Endothelial cell of umbilical vein (primary cell): ENCODE measurements at regions not wholly inside any gene's neighbourhood (a gene's known extent, or its start where the extent isn't known, plus 50 kb on each side); places are given as distances from the start of the nearest gene placed in this dataset.

Experiments used
- BruUV-seq: library from RNA; stranded (reverse); fragments of 400-500 nt; replicated peaks from 2 replicates; lab custom pipeline; 2021; lab: Mats Ljungman, UMichigan
- CTCF ChIA-PET: fragments of 300-600, 350-600 bp; sonication (Branson Sonifier 250); formaldehyde crosslinking; loops from one replicate; lab custom pipeline; 2021; ENCODE audit warnings: antibody characterized with exemption, inconsistent platforms; lab: Charles Lee
- POLR2A ChIA-PET: fragments of 300-600, 350-600 bp; sonication (Branson Sonifier 250); formaldehyde crosslinking; loops from one replicate; lab custom pipeline; 2021; ENCODE audit warnings: antibody characterized with exemption, inconsistent platforms; lab: Charles Lee
- DNase-seq: peaks from one replicate; pipeline ENCODE4 v3.0.0-alpha.2; 2011; ENCODE audit warnings: low read depth, low spot score
- FAIRE-seq: peaks from 2 replicates; lab custom pipeline; 2011; peaks lifted over from hg19 to GRCh38; lab: Jason Lieb, UNC
- H2AFZ ChIP-seq: 2 replicates; pipeline ENCODE4 v1.6.0; 2012; ENCODE audit warnings: low read depth, low read length, control low read depth, inconsistent platforms
- H3K27ac ChIP-seq: 2 replicates; pipeline ENCODE4 v1.5.1; 2011; ENCODE audit warnings: low read depth, mild to moderate bottlenecking, control low read depth, low read length, moderate library complexity; ENCODE audit not compliant: insufficient read depth
- H3K27me3 ChIP-seq, 2 experiments: 2 replicates each; pipeline versions ENCODE4 v1.6.0 to v1.6.1; 2011; ENCODE audit warnings: low read length in 2 of 2, mixed read lengths in 1 of 2; ENCODE audit not compliant: control insufficient read depth in 2 of 2, insufficient read depth in 2 of 2
- H3K36me3 ChIP-seq, 2 experiments: 2 replicates in 1 of 2; 3 replicates in 1 of 2; pipeline ENCODE4 v1.5.1; 2011; ENCODE audit warnings: low read length in 2 of 2, mild to moderate bottlenecking in 1 of 2, moderate library complexity in 1 of 2; ENCODE audit not compliant: control insufficient read depth in 2 of 2, insufficient read depth in 2 of 2; ENCODE audit errors: extremely low read depth in 1 of 2
- H3K4me1 ChIP-seq: 3 replicates; pipeline ENCODE4 v1.5.1; 2011; ENCODE audit warnings: mild to moderate bottlenecking, low read length; ENCODE audit not compliant: control insufficient read depth, insufficient read depth; ENCODE audit errors: extremely low read depth
- H3K4me2 ChIP-seq: 2 replicates; pipeline ENCODE4 v1.6.1; 2011; ENCODE audit warnings: low read length, control low read depth, mixed read lengths; ENCODE audit not compliant: insufficient read depth
- H3K4me3 ChIP-seq, 3 experiments: fragments of 200-600 bp in 1 of 3; sonication (generic), shearing (Covaris generic) in 1 of 3; replicated peaks in 1 of 3; 2 replicates each; pipeline ENCODE4 v1.5.1; 2011 to 2016; ENCODE audit warnings: control low read depth in 3 of 3, low read length in 3 of 3, mild to moderate bottlenecking in 2 of 3, inconsistent platforms in 1 of 3, low read depth in 1 of 3, moderate library complexity in 1 of 3; ENCODE audit not compliant: insufficient read depth in 1 of 3
- H3K79me2 ChIP-seq: 2 replicates; pipeline ENCODE4 v1.6.0; 2012; ENCODE audit warnings: low read length, inconsistent platforms; ENCODE audit not compliant: control insufficient read depth, insufficient read depth
- H3K9ac ChIP-seq: replicated peaks from 2 replicates; pipeline ENCODE3; 2011; ENCODE audit warnings: low read length, control low read depth; ENCODE audit not compliant: insufficient read depth; ENCODE audit errors: extremely low read depth
- H3K9me1 ChIP-seq: replicated peaks from 3 replicates; pipeline ENCODE4 v1.6.0; 2011; ENCODE audit warnings: mild to moderate bottlenecking, low read length; ENCODE audit not compliant: control insufficient read depth, insufficient read depth; ENCODE audit errors: extremely low read depth
- H3K9me3 ChIP-seq: replicated peaks from 2 replicates; pipeline ENCODE4 v1.5.1; 2012; ENCODE audit warnings: low read length, inconsistent platforms; ENCODE audit not compliant: control insufficient read depth, insufficient read depth
- H4K20me1 ChIP-seq: replicated peaks from 2 replicates; pipeline ENCODE3; 2011; ENCODE audit warnings: mild to moderate bottlenecking, low read length; ENCODE audit not compliant: control insufficient read depth, insufficient read depth; ENCODE audit errors: extremely low read depth
- EZH2 ChIP-seq: IDR thresholded peaks from 2 replicates; pipeline ENCODE4 v1.6.1; 2012; ENCODE audit warnings: borderline replicate concordance, low read depth, mild to moderate bottlenecking, moderate library complexity, low read length, inconsistent platforms; ENCODE audit not compliant: severe bottlenecking
- FOS ChIP-seq: IDR thresholded peaks from 2 replicates; pipeline ENCODE4 v1.6.1; 2011; ENCODE audit warnings: mild to moderate bottlenecking, low read length, moderate library complexity, borderline replicate concordance; ENCODE audit not compliant: insufficient read depth
- GATA2 ChIP-seq: IDR thresholded peaks from 2 replicates; pipeline ENCODE4 v1.7.0; 2011; ENCODE audit warnings: low read depth, mild to moderate bottlenecking, moderate library complexity, mixed read lengths, low read length; ENCODE audit not compliant: insufficient read length, insufficient read depth
- JUN ChIP-seq: IDR thresholded peaks from 2 replicates; pipeline ENCODE4 v1.6.1; 2011; ENCODE audit warnings: borderline replicate concordance, low read depth; ENCODE audit not compliant: insufficient read length, insufficient read depth
- MYC ChIP-seq: IDR thresholded peaks from one replicate; pipeline ENCODE4 v1.6.1; 2011; ENCODE audit warnings: mild to moderate bottlenecking, low read depth, low read length
- POLR2A ChIP-seq: IDR thresholded peaks from 2 replicates; pipeline ENCODE4 v1.6.1; 2012; ENCODE audit warnings: low read depth, mild to moderate bottlenecking, control low read depth, low read length
- POLR2AphosphoS5 ChIP-seq: IDR thresholded peaks from 2 replicates; pipeline ENCODE4 v1.6.1; 2012; ENCODE audit warnings: low read depth, mild to moderate bottlenecking, control low read depth, low read length, moderate library complexity; ENCODE audit not compliant: insufficient read depth
- dilution Hi-C: fragments of 300-500 bp; cut with MboI; formaldehyde crosslinking; loops from one replicate; pipeline ENCODE4 v1.15.0; 2019; ENCODE audit warnings: low sequenced_read_pairs; ENCODE audit not compliant: extremely low pct_ligation_motif_present
- intact Hi-C: fragments of 100-400 bp; cut with micrococcal nuclease; formaldehyde crosslinking; loops from one replicate; pipeline ENCODE4 v1.10.0; 2022
- TF ChIP-seq, protein P1 (sequence below): IDR thresholded peaks from 2 replicates; pipeline ENCODE4 v1.6.1; 2011; ENCODE audit not compliant: insufficient read depth, insufficient read length
- TF ChIP-seq, protein P2 (sequence below), 2 donors: IDR thresholded peaks; 1 replicate in 1 of 2; 2 replicates in 1 of 2; pipeline ENCODE4 v1.5.1; 2011; ENCODE audit warnings: low read length in 2 of 2, mild to moderate bottlenecking in 2 of 2, moderate library complexity in 2 of 2, control low read depth in 1 of 2, inconsistent platforms in 1 of 2, low read depth in 1 of 2; ENCODE audit not compliant: insufficient read depth in 1 of 2; ENCODE audit errors: extremely low read depth in 1 of 2

DNA sequence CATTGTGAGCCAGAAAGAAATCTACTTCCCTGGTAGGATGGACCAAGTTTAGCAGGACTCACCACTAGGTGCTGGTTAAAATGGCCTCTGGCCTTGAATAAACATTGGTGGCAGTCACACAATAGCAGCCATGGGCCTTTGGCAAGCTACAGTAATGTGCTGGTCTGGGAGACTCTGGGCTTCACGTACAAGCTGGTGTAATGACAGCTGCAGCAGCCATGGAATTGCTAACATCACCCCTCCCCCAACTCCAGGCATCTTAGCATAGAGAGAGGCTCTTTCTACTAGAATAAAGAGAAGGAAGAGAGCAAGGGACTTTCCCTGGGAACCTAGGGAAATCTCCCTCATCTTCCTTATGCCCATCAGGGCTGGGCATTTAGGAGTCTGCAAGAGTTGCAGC, 205.1 kb upstream of the SEMA3A start:
- H3K27me3 ChIP-seq, result no peaks in the 10 kb centered on the region
- H3K4me3 ChIP-seq, result no peak overlapping the region
- intact Hi-C loops (no loop called here), dilution Hi-C loops (no loop called here)
- H3K9me1 ChIP-seq, result no peaks in the 10 kb centered on the region
- BruUV-seq, result no TSS peak
- FAIRE-seq, result no peak
- H3K27ac ChIP-seq, result no peak overlapping the region
- CTCF ChIA-PET, result no interaction called here
- no peak overlapping the region for H3K4me2 ChIP-seq
- no peaks in the 10 kb centered on the region for H3K4me1 ChIP-seq
- DNase-seq, result no peak
- H4K20me1 ChIP-seq, result no peaks in the 10 kb centered on the region
- POLR2A ChIA-PET, result no interaction called here
- H2AFZ ChIP-seq, result no peak overlapping the region
- no peak overlapping the region for H3K9ac ChIP-seq
- TF ChIP-seq EZH2 (no peak), POLR2AphosphoS5 (no peak), JUN (no peak), POLR2A (no peak), GATA2 (no peak), MYC (no peak), FOS (no peak)
- TF ChIP-seq, protein P1, sequence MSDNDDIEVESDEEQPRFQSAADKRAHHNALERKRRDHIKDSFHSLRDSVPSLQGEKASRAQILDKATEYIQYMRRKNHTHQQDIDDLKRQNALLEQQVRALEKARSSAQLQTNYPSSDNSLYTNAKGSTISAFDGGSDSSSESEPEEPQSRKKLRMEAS, result no peak
- TF ChIP-seq, protein P2, sequence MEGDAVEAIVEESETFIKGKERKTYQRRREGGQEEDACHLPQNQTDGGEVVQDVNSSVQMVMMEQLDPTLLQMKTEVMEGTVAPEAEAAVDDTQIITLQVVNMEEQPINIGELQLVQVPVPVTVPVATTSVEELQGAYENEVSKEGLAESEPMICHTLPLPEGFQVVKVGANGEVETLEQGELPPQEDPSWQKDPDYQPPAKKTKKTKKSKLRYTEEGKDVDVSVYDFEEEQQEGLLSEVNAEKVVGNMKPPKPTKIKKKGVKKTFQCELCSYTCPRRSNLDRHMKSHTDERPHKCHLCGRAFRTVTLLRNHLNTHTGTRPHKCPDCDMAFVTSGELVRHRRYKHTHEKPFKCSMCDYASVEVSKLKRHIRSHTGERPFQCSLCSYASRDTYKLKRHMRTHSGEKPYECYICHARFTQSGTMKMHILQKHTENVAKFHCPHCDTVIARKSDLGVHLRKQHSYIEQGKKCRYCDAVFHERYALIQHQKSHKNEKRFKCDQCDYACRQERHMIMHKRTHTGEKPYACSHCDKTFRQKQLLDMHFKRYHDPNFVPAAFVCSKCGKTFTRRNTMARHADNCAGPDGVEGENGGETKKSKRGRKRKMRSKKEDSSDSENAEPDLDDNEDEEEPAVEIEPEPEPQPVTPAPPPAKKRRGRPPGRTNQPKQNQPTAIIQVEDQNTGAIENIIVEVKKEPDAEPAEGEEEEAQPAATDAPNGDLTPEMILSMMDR (IDR thresholded peaks at IDR 0.05; ENCODE audit: extremely low read depth in 1 of 2, insufficient read depth in 1 of 2, low read depth in 1 of 2, low read length in 2 of 2), result no peak
- no peaks in the 10 kb centered on the region for H3K9me3 ChIP-seq
- no peaks in the 10 kb centered on the region for H3K36me3 ChIP-seq
- no peaks in the 10 kb centered on the region for H3K79me2 ChIP-seq
